Kidney tubule cell (primary cell): ENCODE measurements at regions not wholly inside any gene's neighbourhood (a gene's known extent, or its start where the extent isn't known, plus 50 kb on each side); places are given as distances from the start of the nearest gene placed in this dataset.

Experiments used
- DNase-seq: peaks from one replicate; pipeline ENCODE4 v3.0.0-alpha.2; 2018; ENCODE audit warnings: low spot score

DNA sequence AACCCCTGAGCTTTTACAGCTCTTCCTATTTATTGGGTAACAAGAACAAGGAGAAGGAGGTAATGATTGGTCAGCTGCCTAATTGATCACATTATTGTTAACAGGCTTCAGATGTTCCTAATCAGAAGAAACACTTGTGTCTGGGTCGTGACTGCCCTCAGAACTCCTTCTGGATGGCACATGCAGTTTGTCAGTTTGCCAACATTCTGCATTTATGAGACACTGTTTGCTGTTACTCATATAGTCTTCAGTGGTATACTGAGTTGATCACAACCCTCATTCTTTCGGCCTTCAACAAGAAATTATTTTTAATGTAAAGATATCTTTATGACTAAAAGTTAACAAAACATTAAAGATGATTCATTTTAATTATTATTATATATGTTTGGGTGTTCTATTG lies 95.7 kb upstream of the DOCK10 start:
- no peak for DNase-seq

DNA sequence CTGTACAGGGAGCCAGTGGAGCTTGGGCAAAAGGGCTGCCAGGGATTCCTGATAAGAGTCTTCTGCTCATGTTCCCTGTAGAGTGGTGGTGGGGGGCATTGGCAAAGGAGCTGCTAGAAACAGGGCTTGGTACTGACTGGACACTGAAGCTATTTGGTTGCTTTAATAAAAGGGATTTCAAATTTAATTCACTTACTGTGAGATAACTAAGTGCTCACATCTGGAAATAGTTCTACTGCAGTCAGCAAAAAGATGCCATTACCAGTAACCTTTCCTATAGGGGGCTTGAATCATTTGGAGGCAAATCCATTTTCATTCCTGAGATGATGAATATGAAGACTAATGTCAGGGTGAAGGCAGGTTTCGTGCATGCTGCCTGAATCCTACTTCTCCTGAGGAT lies 94.3 kb upstream of the DOCK10 start:
- DNase-seq = no peak

DNA sequence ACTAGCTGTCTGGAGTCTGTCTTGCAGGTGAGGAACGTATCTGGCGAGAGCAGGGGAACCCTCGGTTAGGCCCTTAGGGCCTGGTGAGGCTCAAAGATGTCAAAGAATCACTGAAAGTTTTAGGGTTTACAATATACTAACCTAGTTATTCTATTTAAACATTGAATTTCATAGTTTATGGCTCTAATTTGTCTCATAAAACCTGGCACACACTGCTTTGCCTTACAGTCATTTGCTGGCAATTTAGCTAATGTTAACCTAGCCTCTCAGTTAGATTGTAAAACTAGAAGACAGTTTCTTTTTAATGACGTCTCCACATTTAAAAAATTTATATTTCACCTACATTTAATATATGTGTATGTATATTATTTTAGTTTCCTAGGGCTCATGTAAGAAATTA lies 89.6 kb upstream of the DOCK10 start:
- DNase-seq = no peak

DNA sequence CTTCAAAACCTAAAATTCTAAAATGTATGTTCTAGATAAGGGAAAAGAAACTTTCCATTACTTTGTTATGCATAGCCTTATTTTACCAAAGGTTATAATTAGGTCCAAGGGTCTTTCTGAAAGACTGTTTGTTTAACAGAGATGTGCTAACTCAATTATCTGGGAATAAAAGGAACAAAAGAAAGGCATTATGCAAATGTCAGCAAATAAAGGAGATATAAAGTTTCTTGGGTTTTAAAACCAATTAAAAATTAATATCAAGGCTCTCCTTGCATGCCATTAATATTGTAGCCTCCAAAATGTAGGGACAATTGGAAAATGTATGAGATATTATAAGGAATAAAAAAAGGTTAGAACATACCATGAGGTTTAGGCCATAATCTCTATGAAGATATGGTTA lies 87.8 kb upstream of the DOCK10 start:
- no peak for DNase-seq

DNA sequence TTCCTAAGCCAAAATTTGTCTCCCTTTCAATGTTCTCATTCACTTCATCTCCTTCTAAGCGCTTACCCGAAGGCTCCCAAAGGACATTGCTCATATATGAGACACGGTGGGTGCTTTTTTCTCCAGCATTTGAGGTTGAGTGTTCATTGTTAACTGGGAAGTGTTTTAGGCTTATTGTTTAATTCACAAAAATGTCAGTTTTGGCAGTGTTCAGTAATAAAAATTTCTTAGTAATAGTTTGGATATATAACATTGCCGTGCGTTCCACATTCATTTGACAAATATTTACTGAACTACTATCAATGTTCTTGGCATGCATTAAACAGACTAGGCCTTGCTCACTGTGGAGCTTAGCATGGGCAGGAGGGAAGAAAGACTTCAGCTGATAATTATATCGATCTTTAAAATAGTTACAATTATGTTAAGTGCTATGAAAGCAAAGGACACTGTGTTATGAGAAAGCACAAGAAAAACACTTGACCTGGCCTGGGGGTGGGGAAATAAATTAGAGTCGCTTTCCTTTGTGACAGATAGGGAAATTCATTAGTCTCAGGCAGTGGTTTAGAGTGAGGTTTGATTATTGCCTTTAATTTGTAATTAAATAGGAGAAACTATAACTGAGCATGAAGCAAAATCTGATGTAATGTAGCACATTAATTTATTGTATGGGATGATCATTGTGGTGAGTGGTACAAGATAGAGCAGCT lies 82.2 kb upstream of the DOCK10 start:
- no peak for DNase-seq

DNA sequence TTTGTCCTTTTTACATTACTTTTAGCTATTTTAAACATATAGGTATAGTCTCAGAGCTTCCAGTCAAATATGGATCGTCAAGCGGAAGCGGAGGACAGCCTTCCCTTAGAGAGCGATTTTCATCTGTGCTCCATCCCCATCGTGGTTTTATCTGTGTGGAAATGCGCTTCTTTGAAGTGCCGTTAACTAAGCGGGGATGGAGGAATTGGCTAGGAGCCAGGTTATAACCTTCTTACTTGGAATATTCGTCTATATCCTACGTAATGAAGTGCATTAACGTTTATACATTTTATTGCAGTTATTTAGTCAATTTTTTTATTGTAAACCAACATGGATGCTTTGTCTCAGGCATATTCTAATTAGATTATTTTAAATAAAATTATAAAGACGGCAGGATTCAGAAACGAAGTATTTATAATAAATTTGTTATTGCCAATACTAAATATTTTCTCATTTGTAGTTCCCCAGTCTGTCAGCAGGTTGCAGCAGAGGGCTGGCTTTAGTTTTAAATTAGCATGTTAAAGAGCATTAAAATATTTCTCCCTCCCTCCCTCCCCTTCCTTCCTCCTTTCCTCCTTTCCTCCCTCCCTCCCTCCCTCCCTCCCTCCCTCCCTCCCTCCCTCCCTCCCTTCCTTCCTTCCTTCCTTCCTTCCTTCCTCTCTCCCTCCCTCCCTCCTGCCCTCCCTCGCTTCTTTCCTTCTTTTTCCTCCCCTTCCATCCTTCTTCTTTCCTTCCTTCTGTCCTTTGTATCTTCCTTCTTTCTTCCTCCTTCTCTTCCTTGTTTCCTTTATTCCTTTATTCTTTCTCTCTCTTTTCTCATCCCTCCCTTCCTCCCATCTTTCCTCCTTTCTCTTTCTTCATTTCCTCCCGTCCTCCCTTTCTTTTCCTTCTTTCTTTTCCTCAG lies 80.6 kb upstream of the DOCK10 start:
- DNase-seq = peak; percentile 33

DNA sequence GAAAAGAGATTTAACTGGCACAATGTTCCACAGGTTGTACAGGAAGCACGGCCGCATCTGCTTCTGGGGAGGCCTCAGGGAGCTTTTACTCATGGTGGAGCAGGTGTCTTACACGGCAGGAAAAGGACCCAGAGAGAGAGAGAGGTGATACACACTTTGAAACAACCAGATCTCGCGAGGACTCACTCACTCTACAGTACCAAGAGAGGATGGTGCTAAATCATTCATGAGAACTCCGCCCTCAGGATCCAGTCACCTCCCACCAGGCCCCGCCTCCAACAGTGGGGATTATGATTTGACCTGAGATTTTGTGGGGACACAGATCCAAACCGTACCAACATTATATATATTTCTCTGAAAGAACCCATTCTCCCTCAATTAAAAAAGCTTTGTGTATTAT lies 79.7 kb upstream of the DOCK10 start:
- DNase-seq = no peak

DNA sequence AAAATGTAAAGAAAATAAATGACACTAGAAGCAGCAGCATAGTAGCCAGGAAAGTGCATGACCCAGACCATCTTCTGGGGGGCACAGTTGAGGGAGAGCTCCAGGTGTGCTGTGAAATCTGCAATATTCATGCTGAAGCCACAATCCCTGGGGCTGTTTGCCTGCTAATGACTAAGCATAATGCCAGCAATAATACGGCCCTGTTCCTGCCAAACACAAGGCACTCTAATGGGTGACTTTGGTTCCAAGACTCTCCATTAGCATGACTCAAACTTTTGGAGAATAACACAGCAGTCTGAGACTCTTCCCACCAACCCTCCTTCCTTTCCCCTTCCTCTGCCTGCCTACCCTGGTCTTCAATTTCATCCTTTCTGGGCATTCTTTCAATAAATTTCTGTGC lies 77.9 kb upstream of the DOCK10 start:
- peak; percentile 57 for DNase-seq

DNA sequence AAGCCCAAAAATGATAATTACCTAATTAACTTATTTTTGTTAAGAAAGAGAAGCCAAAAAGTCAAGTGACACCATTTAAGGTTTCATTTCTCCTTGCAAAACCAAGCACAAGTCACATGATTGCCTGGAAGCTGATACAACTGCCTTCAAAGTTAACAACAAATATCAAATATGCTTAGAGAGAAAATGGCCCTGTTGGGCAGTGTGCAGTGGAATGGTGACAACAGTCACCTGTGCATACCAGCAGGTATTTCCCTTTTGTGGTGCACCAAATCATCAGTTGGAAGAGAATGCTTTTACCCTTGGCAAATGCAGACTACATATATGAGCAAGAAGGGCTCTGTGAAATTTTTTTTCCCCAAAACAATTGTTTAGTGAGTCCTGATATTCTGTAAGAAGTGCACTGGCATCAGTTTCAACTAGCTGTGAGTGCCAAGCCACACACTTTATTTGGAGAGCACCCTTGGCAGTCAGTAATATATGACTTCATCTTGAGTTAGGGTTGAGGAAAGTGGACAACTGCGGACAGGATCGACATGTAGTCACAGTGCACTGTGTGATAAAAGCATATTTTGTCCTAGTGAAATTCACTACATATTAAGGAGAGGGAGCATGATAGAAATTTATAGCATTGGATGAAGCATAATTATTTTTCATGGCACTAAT lies 74.9 kb upstream of the DOCK10 start:
- no peak for DNase-seq

DNA sequence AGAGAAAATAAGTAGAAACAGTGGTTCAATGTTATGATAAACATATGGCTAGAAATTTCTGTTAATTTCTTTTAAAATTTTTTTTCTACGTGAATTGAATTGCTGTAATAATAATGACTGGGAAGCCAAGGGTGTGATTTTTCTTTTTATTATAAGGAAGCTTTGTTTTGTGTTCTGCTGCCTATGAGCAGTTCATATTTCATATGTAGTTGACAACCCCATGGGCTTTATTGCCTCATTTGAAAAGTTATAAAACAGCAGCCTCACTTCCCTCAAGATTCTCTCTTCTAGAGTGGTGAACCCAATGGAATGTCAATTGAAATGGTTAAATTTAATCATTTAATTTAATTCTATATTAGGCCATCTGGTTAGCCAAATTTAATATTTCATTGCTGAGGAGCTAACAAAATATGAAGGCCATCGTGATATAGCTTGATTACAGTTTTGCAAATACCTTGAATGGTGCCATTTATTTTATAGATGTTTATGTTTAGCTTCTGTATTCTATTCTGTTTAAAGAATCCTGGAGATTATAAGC lies 72.6 kb upstream of the DOCK10 start:
- no peak for DNase-seq

DNA sequence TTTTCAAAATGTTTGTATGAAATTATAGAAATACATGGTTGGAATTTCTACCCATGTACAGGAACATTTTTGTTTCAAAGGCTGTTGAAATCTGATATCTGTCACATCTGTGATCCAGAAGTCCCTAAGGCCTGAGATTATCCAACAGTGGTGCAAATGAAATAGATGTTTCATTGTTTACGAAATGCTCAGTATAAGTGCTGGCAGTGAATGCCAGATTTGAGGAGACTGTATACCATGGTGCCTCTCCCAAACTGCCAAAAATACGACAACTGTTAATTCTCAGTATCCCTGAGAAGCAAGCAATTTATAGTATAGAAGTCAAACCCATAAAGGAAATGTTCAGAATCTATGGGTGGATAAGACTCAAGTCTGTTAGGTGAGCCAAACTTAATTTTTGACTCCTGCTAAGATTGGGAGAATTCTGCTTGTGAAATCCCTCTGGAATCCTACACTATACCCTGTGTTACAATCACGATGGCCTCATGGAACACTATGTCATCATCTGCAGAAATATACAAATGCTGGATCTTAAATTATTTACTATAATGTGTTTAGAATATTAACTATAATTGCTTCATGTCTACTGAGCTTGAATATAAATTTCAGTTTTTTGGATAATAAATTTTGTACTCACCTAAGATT lies 71.2 kb upstream of the DOCK10 start:
- DNase-seq = no peak

DNA sequence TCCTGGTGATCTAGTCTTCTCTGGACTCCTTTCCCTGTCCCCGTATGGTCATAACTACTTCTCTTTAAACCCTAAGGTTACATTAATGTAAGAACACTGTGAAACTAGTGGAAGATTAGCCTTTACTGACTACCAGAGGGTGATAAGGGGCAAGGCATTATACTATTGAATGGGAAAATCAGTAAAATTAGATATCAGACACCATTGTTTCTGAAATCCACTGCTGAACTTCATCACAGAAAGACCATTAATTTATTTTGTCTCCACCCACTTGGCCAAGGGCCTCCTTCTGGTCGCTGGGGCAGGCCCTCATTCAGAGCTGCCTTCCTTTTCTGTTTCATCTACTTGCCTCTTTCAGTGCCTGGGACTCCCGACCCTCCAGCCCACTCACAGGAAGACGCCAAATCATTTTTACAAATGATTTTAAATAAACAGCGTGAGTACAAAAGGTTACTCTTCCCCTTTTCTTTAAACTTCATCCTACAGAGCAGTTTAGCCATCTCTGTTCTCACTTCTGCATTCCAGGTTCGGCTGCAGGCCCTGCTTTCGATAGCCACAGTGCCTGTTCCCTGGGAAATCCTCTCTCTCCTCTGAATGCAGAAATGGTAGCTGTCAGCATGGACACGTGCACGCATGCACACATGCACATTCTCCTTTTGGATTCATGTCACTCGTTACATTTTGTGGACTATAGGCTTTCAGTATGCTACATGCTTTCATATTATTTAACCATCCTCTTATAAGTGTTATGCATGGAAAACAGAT lies 70.3 kb upstream of the DOCK10 start:
- no peak for DNase-seq

DNA sequence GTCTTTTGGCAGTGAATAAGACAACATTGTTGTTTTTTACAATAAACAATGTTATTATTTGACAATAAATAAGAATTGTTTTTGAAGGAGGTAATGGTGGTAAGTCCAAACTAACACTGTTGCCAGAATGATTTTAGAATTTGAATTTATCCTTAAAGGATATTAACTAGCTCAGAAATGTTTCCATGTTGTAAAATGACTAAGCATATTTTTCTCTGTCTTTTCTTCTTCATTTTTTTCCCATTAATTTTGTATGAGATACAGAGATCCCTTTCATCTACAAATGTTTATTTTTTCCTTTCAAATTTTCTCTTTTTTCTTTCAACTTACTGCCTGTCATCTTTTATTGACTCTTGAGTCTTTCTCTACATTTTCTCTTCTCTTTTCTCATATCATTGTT lies 66.5 kb upstream of the DOCK10 start:
- no peak for DNase-seq

DNA sequence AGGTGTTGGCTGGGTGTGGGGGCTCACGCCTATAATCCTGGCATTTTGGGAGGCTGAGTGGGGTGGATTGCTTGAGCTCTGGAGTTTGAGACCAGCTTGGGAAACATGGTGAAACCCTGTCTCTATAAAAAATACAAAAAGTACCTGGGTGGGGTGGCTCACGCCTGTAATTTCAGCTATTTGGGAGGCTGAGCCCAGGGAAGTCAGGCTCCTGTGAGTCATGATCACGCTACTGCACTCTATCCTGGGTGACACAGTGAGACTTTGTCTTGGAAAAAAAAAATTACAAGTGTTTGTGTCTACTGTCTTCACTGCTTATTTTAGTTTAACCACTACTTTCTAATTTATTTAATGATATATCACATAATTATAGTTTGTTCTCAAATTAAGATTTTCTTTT lies 62.7 kb upstream of the DOCK10 start:
- DNase-seq = peak; percentile 58

DNA sequence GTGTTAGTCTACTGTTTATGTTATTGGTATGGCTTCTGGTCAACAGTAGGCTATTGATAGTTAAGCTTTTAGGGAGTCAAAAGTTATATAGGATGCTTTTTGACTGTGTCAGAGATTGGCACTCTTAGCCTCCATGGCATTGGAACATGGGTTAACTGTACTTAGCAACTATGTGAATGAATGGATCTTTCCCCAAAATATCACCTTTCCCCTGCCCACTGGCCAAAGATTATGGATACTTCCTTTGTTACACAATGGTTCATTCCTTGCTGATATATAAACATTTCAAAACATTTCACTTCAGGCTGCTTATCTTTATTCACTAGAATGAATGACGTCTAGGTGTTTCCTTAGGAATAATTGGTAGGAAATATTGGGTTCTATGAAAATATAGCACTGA lies 62.1 kb upstream of the DOCK10 start:
- DNase-seq = no peak

DNA sequence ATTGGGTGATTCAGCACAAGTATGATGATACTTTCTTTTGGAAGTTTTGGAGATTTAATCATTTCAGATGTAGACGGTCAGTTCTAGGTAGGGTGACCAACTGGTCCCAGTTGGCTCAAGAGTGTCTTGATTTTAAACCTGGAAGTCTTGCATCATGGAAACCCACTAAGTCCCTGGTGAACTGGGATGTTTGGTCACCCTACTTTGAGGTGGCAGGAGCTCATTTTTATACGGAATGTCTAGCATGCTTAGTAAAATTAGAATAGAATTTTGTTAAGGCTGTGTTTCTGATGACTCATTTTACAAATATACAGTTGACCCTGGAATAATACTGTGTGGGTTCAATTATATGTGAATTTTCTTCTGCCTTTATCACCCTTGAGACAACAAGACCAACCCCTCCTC lies 61.5 kb upstream of the DOCK10 start:
- DNase-seq = peak; percentile 53

DNA sequence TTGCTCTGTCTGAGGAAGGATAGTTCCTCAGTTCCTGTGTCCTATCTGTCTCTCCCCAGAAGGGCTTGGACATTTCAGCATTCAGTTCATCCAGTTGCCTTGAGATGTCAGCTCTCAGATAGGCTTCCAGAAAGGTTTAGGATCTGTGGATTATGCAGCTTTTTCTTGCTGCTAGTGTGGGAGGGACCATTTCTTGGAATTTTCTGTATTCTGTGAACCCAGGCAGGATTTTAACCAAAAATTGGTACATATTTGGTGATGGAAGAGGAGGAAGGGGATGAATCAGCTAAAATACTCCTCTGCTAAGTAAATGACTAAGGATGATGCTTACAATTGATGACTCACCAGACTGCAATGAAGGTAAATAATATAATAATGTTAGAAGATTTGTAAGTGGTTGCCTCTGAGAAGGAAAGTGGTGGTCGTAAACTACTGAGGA lies 58.6 kb upstream of the DOCK10 start:
- peak; percentile 94 for DNase-seq

DNA sequence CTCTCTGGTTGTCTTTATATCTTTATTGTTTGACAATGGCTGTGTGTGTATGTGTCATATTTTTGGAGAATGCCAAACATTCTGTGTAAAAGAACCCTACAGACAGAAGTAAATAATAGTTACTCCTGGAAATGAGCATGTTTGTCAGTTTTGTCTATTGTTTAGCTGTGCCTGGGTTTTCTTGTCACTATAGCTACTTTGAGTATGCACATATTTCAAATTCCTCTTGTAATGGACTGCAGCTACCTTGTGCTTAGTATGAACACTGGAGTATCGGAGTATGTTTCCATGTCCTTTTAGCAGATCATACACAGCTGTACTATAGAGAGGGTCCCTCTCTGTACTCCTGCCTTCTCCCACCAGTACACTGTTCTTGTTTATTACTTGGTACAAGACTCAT lies 58.0 kb upstream of the DOCK10 start:
- peak; percentile 64 for DNase-seq

DNA sequence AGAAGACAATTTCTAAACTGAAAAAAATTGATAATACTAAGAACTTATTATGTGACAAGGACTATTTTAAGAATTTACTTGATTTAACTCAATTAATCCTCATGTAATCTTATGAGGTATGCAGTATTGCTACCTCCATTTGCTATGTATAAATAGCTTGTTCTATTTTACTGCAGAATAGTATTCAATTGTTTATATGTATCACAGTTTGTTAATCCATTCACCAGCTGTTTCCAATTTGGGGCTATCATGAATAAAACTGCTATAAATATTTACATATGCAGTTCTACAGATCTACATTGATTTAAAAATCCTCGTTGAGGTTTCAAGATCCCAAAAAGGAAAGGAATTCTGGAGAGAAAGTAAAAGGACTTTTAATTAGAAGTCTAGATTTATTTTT lies 54.8 kb upstream of the DOCK10 start:
- DNase-seq = no peak
